Thoracic aorta (tissue), 2 donors: ENCODE measurements at regions not wholly inside any gene's neighbourhood (a gene's known extent, or its start where the extent isn't known, plus 50 kb on each side); places are given as distances from the start of the nearest gene placed in this dataset.

Experiments used
- ATAC-seq: fragments of 150-250 bp; one replicate; pipeline ENCODE4 v1.8.0; 2017; ENCODE audit warnings: low read depth; ENCODE audit not compliant: insufficient number of reproducible peaks, low FRiP score
- DNase-seq: peaks from one replicate; pipeline ENCODE4 v3.0.0-alpha.2; 2020; ENCODE audit warnings: low spot score
- H3K27ac ChIP-seq, 2 donors: fragments of 200-600 bp; sonication (generic); 1 replicate in 1 of 2; 2 replicates in 1 of 2; pipeline ENCODE4 v1.5.1; 2016; ENCODE audit warnings: mild to moderate bottlenecking in 2 of 2, moderate library complexity in 2 of 2
- H3K27me3 ChIP-seq: fragments of 200-600 bp; sonication (generic); replicated peaks from 2 replicates; pipeline ENCODE4 v1.6.0; 2016; ENCODE audit warnings: mild to moderate bottlenecking; ENCODE audit not compliant: insufficient read depth
- H3K36me3 ChIP-seq: fragments of 200-600 bp; sonication (generic); one replicate; pipeline ENCODE4 v1.5.1; 2016
- H3K4me1 ChIP-seq, 2 donors: fragments of 200-600 bp; sonication (generic); 1 replicate in 1 of 2; 2 replicates in 1 of 2; pipeline versions ENCODE4 v1.5.1 to v1.6.0; 2016; ENCODE audit warnings: low read depth in 2 of 2, mild to moderate bottlenecking in 1 of 2; ENCODE audit not compliant: control insufficient read depth in 1 of 2
- H3K4me3 ChIP-seq: fragments of 200-600 bp; sonication (generic); 2 replicates; pipeline ENCODE4 v1.5.1; 2016; ENCODE audit warnings: mild to moderate bottlenecking
- H3K9me3 ChIP-seq: fragments of 200-600 bp; sonication (generic); 2 replicates; pipeline ENCODE4 v1.5.1; 2016
- CTCF ChIP-seq: fragments of 200-600 bp; sonication (generic); IDR thresholded peaks from one replicate; pipeline ENCODE4 v1.5.1; 2019; ENCODE audit warnings: antibody characterized with exemption

GRCh38 chr4:182124359-182124758 is 118.8 kb upstream of the TENM3 start:
- Histone ChIP-seq H3K4me3 (no peak overlapping the region), H3K27me3 (no peaks in the 10 kb centered on the region), H3K4me1 (no peaks in the 10 kb centered on the region), H3K9me3 (peaks cover 2% of the 10 kb centered on the region), H3K36me3 (no peaks in the 10 kb centered on the region), H3K27ac (no peak overlapping the region)
- DNase-seq (no peak), ATAC-seq (no peak)
- no peak for TF ChIP-seq CTCF

GRCh38 chr4:182126096-182126495 is 117.1 kb upstream of the TENM3 start:
- H3K4me1 ChIP-seq, result no peaks in the 10 kb centered on the region
- H3K27me3 ChIP-seq, result no peaks in the 10 kb centered on the region
- H3K27ac ChIP-seq, result no peak overlapping the region
- no peaks in the 10 kb centered on the region for H3K36me3 ChIP-seq
- DNase-seq, result no peak
- no peak for TF ChIP-seq CTCF
- H3K4me3 ChIP-seq, result no peak overlapping the region
- ATAC-seq, result no peak
- peaks cover 2% of the 10 kb centered on the region for H3K9me3 ChIP-seq

DNA sequence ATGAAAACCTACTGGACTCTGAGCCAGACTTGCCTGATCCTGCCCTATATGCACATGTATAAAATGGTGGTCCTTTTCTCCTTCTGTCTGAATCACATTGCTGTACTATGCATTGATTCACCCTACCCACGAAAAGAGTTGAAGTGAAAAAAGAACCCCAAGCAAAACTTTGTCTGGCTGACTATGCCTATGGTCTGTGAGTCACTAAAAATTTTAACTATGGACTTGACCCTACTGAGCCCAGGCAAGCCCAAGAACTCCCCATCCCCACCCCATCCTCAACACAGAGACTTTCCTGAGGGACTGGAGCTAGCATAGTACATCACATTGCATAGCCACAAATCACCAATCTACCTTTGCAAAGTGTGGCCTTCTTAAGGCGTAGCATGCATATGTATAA is 116.6 kb upstream of the TENM3 start:
- no peaks in the 10 kb centered on the region for H3K36me3 ChIP-seq
- no peaks in the 10 kb centered on the region for H3K4me1 ChIP-seq
- ATAC-seq (no peak), DNase-seq (no peak)
- no peak overlapping the region for H3K4me3 ChIP-seq
- peaks cover 2% of the 10 kb centered on the region for H3K9me3 ChIP-seq
- H3K27ac ChIP-seq, result no peak overlapping the region
- no peaks in the 10 kb centered on the region for H3K27me3 ChIP-seq
- no peak for TF ChIP-seq CTCF

DNA sequence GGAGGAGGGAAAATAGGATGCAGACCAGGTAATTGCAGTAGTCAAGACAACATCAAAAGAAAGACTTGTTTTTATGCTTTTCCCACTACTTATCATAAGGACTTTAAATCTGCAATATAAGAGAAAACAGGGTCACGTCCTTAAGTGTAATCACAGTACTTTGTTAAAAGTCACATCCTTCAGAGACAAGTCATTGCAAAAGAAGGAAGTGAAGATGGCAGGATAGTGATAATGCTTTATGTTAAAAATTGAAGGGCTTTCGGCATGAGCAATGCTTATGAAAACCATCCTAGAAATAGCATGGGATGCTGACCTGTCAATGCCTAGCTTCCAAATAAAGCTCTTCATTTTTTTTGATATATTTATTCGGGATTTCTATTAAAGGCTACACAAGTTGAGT is 110.2 kb upstream of the TENM3 start:
- Histone ChIP-seq H3K36me3 (no peaks in the 10 kb centered on the region), H3K9me3 (no peaks in the 10 kb centered on the region), H3K27ac (no peak overlapping the region), H3K4me3 (no peak overlapping the region), H3K27me3 (no peaks in the 10 kb centered on the region), H3K4me1 (no peaks in the 10 kb centered on the region)
- ATAC-seq (no peak), DNase-seq (no peak)
- no peak for TF ChIP-seq CTCF

DNA sequence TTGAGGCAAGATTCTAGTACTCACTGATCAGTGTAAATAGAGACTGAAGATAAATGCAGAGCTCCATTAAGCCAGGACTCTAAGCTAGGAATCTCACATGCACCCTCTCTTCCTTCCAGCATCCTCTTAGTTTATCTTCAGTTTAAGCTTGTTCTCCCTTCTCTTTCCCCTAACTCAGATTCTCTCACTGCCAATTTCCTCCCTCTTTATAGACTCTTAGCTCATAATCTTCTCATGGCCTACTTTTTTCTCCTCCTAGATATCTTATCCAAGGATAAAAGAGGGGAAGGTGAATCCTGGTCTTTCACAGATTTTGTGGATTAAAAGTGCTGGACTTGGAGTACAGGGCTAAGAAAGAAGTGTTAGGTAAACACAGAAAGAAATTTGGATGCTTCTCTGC is 108.9 kb upstream of the TENM3 start:
- H3K9me3 ChIP-seq, result no peaks in the 10 kb centered on the region
- no peaks in the 10 kb centered on the region for H3K36me3 ChIP-seq
- H3K4me1 ChIP-seq, result no peaks in the 10 kb centered on the region
- no peaks in the 10 kb centered on the region for H3K27me3 ChIP-seq
- no peak overlapping the region for H3K27ac ChIP-seq
- no peak overlapping the region for H3K4me3 ChIP-seq
- TF ChIP-seq CTCF, result no peak
- DNase-seq (no peak), ATAC-seq (no peak)
